ENCODE measurements at regions not wholly inside any gene's neighbourhood (a gene's known extent, or its start where the extent isn't known, plus 50 kb on each side); places are given as distances from the start of the nearest gene placed in this dataset.
"Not testable (repeated sequence)": the region's sequence is repeated elsewhere in the genome, so short reads cannot be mapped to it uniquely, and the experiment has no call there.

DNA sequence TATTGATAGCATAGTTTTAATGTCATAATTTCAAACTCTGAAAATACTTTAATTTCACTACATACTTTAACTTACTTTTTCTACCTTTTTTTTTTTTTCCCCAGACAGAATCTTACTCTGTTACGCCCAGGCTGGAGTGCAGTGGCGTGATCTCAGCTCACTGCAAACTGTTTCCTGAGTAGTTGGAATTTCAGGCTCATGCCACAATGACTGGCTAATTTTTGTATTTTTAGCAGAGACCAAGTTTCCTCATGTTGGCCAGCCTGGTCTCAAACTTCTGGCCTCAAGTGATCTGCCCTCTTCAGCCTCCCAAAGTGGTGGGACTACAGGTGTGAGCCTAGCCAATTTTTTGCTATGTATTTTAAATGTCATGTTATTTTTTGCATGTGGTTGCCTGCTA lies 741.6 kb downstream of the TRAM1L1 start:
- in situ Hi-C loops (cut with MboI; ENCODE audit: low sequenced_read_pairs) = no loop called here

DNA sequence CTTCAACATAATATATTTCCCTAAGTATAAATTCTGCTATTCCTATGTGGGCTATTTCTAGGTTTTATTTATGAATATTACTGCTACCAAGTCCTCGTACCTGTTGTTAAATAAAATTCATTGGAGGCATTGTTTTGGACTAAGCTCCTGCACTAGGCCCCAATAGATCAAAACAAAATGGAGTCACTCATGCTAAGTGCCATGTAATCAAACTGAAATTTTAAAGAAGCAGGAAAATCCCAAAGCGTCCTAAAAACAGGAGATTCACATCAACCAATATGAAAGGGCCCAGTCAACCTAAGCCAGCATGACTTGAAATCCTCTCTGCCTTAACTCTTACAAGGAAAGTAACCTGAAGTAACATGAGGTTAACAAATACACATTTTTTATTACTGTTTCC lies 743.2 kb downstream of the TRAM1L1 start:
- in situ Hi-C loops (cut with MboI; ENCODE audit: low sequenced_read_pairs) = no loop called here

DNA sequence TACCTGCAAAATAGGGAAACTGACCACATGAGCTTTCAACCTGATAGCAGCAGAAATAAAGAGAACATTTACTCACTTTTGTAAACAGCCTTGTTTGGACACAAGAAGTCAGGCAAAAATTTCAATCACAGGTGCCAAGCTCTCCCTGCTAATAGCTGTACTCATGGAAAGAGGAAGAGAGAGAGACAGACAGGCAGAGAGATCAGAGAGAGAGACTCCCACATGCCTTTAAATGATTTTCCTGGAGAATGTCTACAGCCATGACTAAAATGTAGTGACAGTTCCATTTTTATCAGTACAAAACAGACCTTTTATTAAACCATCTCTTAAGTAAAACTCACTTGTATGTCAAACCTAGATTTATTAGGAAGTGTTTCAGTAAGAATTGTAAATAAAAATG lies 752.9 kb downstream of the TRAM1L1 start:
- in situ Hi-C loops (cut with MboI; ENCODE audit: low sequenced_read_pairs) = no loop called here

DNA sequence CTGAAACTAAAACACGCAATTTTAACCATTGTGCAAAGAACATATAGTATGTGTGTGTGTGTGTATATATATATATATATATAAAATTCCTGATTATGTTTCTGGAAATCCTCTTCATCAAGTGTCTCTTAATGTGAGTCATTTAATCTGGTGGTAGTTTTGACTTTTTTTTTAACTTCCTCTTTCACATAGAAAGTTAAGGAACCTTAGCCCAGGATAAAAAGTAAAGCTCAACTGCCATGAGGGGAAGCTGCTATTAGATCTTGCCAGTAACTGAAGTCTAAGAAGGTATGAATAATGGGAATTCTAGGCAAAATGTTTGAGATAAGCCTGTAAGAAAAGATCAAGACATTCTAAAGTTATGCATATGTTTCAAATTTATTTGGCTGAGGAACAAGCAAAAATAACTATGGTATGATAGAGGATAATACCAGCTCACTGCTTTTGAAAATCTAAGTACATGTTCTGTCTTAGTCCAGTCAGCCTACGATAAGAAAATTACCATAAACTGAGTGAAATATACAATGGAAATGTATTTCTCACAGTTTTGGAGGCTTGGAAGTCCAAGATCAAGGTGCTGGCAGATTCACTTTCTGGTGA lies 757.0 kb downstream of the TRAM1L1 start:
- in situ Hi-C loops (cut with MboI; ENCODE audit: low sequenced_read_pairs) = no loop called here

DNA sequence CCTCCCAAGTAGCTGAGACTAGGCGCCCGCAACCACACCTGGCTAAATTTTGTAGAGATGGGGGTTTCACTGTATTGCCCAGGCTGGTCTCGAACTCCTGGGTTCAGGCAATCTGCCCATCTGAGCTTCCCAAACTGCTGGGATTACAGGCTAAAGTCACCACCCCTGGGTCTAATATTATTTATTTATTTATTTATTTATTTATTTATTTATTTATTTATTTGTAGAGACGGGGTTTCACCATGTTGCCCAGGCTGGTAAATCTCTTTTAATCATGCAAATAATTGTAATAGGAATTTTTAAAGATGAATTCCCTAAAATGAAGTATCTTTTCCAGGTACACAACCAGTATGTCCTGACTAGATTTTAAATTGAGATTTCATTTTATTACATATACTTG lies 761.8 kb downstream of the TRAM1L1 start:
- in situ Hi-C loops (cut with MboI; ENCODE audit: low sequenced_read_pairs) = no loop called here

DNA sequence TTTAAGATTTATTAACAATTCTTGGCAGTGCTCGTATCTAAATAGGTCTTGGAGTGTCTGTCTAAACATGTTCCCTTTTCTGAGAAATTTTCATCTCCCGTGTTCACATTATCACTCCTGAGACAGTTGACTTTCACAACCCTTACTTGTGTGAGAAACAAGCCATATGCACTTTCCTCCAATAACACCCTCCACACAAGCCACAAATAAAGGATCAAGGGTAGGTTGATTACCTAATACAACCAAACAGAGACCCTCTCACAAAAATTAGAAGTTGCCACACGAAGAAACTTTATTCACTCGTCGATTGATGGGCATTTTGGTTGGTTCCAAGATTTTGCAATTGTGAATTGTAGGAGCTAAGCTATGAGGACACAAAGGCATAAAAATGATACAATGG lies 763.9 kb downstream of the TRAM1L1 start:
- in situ Hi-C loops (cut with MboI; ENCODE audit: low sequenced_read_pairs) = no loop called here

DNA sequence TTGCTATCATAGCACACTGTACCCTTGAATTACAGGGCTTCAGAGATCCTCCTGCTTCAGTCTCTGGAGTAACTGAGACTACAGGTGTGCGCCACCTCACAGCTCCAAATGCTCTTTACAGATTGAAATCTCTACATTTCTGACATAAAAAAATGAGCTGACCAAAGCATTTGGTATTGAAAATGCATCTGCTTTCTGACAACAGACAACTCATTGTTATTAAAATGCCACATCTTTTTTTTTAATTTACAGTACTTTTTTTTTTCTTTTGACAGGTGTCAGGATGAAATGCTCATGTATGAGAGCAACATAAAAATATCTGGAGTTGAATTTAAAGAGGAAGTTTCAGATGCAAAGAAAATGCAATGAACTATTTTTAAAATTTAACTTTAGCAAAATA lies 764.5 kb downstream of the TRAM1L1 start:
- in situ Hi-C loops (cut with MboI; ENCODE audit: low sequenced_read_pairs) = no loop called here

DNA sequence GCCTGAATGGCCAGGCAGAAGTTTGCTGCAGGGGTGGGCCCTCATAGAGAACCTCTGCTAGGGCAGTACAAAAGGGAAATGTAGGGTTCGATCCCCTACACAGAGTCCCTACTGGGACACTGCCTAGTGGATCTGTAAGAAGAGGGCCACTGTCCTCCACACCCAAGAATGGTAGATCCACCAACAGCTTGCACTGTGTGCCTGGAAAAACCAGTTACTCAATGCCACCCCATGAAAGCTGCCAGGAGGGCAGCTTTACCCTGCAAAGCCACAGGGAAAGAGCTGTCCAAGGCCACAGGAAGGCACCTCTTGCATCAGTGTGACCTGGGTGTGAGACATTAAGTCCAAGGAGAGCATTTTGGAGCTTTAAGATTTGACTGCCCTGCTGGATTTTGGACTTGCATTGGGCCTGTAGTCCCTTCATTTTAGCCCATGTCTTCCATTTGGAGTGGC lies 781.6 kb downstream of the TRAM1L1 start:
- in situ Hi-C loops (cut with MboI; ENCODE audit: low sequenced_read_pairs) = no loop called here

DNA sequence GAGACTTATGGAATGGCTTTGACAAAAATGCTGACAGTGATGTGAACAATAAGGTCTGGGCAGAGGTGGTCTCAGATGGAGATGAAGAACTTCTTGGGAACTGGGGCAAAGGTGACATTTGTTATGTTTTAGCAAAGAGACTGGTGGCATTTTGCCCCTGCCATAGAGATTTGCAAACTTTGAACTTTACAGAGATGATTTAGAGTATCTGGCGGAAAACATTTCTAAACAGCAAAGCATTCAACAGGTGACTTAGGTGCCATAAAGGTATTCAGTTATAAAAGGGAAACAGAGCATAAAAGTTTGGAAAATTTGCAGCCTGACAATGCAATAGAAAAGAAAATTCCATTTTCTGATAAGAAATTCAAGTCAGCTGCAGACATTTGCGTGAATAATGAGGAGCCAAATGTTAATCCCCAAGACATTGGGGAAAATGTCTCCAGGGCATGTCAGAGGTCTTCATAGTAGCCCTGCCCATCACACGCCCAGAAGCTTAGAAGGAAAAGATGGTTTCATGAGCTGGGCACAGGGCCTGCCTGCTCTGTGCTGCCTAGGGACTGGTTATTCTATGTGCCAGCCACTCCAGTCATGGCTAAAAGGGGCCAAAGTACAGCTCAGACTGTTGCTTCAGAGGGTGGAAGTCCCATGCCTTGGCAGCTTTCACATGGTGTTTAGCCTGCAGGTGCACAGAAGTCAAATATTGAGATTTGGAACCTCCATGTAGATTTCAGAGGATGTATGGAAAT lies 782.2 kb downstream of the TRAM1L1 start:
- in situ Hi-C loops (cut with MboI; ENCODE audit: low sequenced_read_pairs) = no loop called here

DNA sequence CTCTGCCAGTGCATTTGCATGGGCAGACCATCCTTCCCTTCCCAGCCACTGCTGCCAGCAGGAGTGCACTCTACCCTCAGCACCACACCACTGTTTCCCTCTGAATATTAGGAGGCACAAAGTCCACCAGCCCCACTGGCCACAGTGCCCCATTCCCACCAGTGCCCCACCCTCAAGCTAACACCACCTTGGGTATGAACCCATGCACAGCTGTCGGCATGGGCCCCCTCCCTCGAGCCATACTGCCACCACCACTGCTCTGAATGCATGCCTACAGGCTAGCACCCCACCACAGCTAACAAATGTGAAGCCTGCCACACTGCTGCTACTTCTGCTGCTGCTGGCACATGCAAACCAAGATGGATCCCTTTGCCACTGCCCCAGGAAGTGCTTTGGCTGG lies 810.4 kb downstream of the TRAM1L1 start:
- in situ Hi-C loops (cut with MboI; ENCODE audit: low sequenced_read_pairs) = no loop called here

DNA sequence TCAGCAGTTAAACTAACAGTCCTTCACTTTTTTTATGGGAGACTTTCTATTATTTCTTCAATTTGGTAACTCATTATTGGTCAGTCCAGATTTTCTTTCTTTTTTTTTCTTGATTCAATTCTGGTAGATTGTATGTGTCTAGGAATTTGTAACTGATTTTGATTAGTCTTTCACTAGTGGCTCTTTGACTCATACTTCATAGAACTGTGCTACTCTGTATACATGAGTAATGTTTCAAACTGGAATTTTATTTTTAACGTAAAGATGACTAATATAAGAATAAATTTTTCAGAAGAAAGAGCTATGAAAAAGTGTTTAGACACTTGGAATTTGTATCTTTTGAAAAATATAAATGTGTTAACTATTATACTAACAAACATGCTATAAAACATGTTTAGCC lies 813.0 kb downstream of the TRAM1L1 start:
- in situ Hi-C loops (cut with MboI; ENCODE audit: low sequenced_read_pairs) = no loop called here

DNA sequence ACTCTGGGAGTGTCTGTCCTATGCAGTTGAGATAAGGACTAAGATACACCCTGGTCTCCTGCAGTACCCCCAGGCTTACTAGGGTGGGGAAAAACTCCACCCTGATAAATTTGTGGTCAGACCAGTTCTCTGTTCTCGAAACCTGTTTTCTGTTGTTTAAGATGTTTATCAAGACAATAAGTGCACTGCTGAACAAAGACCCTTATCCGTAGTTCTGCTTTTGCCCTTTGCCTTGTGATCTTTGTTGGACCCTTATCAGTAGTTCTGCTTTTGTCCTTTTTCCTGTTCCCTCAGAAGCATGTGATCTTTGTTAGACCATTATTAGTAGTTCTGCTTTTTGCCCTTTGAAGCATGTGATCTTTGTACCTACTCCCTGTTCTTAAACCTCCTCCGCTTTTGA lies 824.4 kb downstream of the TRAM1L1 start:
- in situ Hi-C loops (cut with MboI; ENCODE audit: low sequenced_read_pairs) = not testable (repeated sequence)

DNA sequence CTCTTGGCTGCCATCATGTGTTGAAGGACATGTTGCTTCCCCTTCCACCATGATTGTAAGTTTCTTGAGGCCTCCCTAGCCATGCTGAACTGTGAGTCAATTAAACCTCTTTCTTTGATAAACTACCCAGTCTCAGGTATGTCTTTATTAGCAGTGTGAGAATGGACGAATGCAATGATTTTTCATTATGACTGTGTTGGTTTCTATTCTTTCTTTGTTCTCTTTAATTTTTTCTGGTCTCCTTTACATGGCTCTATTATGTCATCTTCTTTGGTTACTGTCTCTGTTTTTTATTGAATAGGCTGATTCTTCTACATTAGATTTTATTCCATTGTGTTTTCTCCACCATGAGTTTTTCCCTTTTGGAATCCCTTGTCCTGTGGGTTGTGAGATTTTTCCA lies 840.6 kb downstream of the TRAM1L1 start:
- in situ Hi-C loops (cut with MboI; ENCODE audit: low sequenced_read_pairs) = no loop called here

DNA sequence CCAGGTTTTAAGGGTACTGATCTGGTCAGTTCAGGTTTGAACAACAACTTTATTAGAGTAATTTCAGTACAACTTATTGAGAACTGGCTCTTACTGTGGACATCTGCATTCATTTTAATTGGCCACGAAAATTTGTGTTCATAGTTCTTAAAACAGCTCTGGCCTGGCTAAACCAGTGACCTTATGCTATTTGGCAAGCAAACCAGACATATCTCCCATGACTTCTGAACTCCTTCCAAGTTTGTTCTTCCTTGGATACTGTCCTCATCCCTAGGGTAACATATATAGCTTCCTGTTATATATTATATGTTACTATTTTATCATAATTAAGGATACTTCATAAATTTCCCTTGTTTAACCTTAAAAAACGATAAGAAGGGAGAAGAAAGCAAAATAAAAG lies 841.9 kb downstream of the TRAM1L1 start:
- in situ Hi-C loops (cut with MboI; ENCODE audit: low sequenced_read_pairs) = no loop called here

DNA sequence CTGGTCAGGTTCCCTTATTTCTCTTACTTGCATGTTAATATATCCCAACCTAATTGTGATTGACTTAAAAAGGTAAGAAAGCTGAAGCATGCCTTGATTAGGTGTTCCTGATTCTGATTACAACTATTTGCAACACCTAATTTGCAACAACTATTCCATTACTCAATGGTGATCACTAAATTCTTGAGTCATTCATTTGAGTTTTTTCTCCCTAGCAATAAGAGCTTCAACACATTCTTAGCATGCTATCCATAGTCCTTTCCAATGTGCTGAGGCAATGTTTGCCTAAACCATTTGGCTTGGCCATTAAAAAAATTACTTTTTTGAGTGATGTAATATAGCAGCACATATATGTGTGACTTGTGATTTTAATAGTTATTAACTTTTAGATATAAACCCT lies 851.4 kb downstream of the TRAM1L1 start:
- in situ Hi-C loops (cut with MboI; ENCODE audit: low sequenced_read_pairs) = no loop called here

DNA sequence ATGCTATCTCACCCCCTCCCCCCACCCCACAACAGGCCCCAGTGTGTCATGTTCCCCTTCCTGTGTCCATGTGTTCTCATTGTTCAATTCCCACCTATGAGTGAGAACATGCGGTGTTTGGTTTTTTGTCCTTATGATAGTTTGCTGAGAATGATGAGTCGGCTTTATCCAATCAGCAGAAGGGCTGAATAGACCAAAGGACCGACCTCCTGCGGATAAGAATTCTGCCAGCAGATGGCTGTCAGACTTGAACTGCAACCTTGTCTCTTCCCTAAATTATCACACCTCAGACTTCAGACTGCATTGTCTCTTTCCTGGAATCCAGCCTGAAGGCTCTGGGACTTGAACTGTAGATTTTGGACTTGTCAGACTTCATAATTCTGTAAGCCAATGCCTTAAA lies 853.4 kb downstream of the TRAM1L1 start:
- in situ Hi-C loops (cut with MboI; ENCODE audit: low sequenced_read_pairs) = not testable (repeated sequence)

DNA sequence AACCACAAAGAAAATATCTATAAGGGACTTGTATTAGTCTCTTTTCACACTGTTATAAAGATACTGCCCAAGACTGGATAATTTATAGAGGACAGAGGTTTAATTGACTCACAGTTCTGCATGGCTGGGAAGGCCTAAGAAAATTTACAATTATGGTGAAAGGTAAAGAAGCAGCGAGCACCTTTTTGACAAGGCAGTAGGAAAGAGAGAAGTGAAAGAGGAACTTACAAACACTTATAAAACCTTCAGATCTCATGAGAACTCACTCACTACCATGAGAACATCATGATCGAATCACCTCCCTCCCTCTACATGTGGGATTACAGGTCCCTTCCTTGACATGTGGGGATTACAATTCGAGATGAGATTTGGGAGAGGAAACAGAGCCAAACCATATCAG lies 856.0 kb downstream of the TRAM1L1 start:
- in situ Hi-C loops (cut with MboI; ENCODE audit: low sequenced_read_pairs) = no loop called here

DNA sequence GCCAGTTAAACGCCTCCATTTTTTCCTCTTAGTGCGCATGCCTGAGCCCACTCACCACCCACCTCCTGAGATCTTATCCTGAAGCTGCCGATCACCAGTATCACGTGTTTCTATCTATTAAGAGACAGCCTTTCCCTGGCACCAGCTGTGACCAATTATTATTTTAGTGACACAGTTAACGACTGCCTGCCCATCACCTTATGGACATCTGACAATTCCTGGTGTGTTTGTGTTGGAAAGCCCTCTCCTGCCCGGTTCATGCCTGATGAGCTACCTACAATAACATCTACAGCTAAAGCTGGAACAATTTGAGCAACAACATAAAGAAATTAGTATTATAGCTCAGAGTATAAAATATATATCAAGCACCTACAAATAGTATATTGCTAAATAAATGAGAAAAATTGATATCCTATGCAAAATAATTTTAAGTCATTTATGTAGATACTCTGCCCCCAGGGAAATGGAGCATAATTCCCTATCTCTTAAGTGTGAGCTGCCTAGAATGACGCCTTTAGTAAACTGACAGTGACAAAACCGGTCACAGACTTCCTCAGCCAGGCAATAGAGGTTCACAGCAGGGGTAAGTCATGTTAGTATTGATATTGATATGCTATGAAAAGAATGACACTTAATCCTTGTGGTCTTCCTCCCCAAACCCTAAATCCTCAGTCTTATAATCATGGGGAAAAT lies 862.2 kb downstream of the TRAM1L1 start:
- in situ Hi-C loops (cut with MboI; ENCODE audit: low sequenced_read_pairs) = no loop called here

DNA sequence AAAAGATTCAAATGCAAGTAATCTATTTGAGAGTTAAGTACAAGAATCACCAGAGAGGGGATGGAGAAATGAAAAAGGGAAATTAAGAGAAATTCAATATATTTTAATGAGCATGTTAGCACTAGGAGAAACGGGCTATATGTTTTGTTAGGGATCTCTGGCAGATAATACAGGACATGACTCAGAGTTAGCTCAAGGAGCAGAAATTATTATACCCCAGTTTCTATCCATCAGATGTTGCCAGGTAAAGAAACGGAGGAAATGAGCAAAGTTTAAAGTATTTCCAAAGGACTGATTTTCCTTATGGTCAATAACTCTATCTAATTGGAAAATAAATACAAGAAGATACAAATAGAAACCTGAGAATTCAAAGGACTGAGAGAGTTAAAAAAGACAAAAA lies 867.6 kb downstream of the TRAM1L1 start:
- in situ Hi-C loops (cut with MboI; ENCODE audit: low sequenced_read_pairs) = no loop called here

DNA sequence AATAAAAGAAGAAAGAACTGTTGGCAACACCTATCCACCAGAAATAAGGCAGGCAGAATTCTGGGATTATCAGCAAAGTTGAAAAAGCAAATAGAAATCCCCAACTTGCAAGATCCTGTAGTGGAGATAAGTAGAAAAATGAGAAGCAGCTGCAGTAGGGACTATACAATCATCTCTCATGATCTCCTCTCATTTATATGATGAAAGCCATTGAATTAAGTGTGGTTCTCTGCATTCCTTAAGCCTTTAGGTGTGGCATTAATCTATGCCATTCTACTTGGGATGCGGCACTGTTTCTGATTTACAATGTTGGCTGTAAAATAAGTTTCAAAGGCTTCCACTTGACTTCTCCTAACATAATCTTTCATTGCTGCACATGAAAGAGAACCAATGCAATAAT lies 869.8 kb downstream of the TRAM1L1 start:
- in situ Hi-C loops (cut with MboI; ENCODE audit: low sequenced_read_pairs) = no loop called here

DNA sequence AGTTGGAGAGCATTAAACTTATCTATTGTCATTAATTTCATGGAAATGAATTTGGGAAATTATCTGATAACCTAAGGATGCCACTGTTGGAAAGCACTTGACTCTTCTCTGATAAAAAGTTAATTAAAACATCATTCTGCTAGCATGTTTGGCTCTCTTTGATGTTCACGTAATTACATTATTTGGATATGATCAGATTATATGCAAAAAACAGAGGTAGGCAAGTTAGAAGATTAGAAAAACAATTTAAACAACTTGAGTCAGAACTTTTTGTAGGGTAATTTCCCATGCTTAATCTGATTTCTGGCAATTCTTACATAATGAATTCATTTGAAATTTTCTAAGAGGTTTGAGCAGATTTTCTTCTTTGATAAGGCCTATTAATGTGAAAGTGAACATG lies 882.9 kb downstream of the TRAM1L1 start:
- in situ Hi-C loops (cut with MboI; ENCODE audit: low sequenced_read_pairs) = no loop called here

DNA sequence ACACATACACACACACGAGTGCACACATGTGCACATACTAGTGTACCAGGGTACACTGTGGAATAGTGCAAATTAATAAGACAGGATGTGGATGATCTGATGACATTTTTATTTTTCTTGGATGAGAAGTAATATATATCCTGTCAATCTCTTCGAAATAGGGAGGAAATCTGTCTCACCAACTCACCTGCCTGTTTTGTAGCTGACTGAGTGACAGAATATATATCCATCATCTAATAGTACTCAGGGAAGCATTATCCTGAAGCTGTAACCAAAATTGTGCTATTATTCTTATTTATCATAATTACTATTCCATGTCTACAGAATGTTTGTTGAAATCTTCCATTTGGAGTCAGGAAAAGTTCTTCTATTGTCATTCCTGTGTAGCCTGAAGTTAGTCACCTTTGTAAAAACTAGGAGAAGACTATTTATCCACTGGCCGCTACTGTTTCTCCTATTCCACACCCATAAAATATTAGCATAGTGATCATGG lies 888.0 kb downstream of the TRAM1L1 start:
- in situ Hi-C loops (cut with MboI; ENCODE audit: low sequenced_read_pairs) = no loop called here
